ENCODE measurements at regions not wholly inside any gene's neighbourhood (a gene's known extent, or its start where the extent isn't known, plus 50 kb on each side); places are given as distances from the start of the nearest gene placed in this dataset.
"Not testable (repeated sequence)": the region's sequence is repeated elsewhere in the genome, so short reads cannot be mapped to it uniquely, and the experiment has no call there.

DNA sequence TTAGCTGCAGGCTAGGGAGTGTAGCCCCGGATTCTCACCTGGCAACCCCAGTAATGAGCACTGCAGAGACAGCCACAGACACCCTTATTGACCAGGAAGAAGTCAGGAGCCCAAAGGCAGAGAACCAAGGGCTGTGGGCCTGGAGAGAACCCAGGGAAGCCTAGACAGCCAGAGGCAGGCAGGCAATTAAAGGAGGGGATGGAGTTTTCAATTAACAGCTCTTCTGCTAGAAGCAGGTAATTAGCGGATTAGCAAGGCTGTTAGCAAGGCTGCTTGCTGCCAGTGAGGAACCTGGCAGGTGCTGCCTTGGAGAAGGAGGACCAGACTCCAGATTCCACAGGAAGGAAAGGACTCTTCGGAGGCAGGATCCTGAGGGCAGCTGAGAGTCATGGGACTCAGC lies 176.1 kb downstream of the TRIM43 start:
- intact Hi-C loops (cut with DNase I); H3K27ac ChIP-seq; H3K9me3 ChIP-seq; H3K4me1 ChIP-seq; H3K27me3 ChIP-seq; H3K4me3 ChIP-seq; H3K36me3 ChIP-seq; DNase-seq: not testable (repeated sequence)
- WGBS, 2 donors = 75% methylated on average over 1 of the region's 3 CpGs; no CpG with 5 or more reads in 1 of the 2 donors

DNA sequence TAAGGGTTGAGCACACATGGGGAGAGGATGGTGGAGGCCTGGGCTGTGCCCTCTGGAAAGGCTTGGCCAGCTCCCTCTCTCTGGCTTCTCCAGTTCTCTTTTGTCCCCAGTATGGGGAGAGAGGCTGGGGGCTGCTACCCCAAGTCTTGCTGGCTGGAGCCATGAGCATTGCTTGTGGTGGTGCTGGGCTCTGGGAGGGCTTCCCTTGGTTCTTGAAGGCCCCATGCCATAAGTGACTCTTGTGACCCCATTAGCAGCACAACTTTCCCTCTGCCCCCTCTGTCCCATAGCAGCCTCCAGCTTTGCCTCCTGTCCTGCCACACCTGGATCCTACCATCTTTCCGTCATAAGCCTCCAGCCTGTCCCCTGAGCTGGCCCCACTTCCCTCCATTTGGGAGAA lies 177.5 kb downstream of the TRIM43 start:
- DNase-seq; H3K27me3 ChIP-seq; H3K4me3 ChIP-seq; H3K27ac ChIP-seq; H3K4me1 ChIP-seq; intact Hi-C loops (cut with DNase I); H3K9me3 ChIP-seq; H3K36me3 ChIP-seq: not testable (repeated sequence)
- 100% methylated on average over 1 of the region's 1 CpG; no CpG with 5 or more reads in 1 of the 2 donors for WGBS, 2 donors

DNA sequence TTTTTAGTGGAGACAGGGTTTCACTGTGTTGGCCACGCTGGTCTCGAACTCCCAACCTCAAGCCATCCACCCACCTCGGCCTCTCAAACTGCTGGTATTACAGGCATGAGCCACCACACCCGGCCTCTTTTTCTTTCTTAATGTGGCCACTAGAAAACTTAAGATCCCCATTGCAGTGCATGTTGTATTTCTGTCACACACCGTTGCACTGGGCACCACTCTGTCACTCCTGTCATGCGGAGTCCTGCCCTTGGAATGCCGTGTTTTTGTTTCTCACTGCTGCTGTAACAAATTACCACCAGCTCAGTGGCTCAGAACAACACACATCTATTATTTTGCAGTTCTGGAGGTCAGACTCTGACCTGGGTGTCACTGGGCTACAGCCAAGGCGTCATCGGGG lies 178.9 kb downstream of the TRIM43 start:
- intact Hi-C loops (cut with DNase I); H3K27me3 ChIP-seq; H3K27ac ChIP-seq; H3K36me3 ChIP-seq; H3K4me1 ChIP-seq; H3K4me3 ChIP-seq; H3K9me3 ChIP-seq; DNase-seq: not testable (repeated sequence)
- WGBS, 2 donors = 69 to 75% methylated on average over 4 to 6 of the region's 9 CpGs

DNA sequence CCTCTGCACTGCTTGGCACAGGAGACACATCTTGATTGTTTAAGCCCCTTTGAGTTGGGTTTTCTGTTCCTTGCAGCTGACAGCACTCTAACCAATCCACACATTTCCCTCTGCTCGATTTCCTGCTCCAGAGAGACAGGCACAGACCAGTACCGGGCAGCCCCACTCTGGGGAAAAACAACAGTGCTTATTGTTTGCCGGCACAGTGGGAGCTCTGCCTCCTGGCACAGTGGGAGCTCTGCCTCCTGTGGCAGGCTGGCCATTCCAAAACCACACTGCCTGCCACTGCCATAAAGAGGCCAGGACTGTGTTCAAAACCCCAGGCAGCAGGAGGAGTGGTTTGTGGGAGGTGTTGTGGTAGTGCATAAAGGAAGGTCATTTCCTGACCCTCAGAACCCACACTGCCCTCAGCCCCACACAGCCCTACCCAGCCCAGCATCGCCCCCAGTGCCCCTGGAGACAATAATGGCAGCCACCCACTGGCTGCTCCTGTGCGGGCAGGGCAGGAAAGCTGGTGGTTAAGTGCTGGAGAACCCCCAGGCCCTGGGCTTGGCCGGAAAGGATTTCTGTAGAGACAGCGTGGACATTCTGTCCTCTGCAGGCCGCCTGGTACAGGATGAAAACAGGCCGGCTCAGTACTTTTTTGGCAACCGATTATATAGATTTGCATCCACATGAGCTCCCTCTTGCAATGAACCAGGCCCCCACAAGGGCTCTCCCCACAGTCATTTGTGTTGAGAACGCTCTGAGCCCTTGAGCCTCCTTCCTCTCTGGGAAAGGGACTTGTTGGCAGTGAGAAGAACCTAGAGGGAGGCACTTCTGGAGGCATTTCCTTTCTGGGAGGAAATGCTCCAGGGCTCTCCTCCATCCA lies 182.8 kb downstream of the TRIM43 start:
- DNase-seq; intact Hi-C loops (cut with DNase I); H3K36me3 ChIP-seq; H3K4me3 ChIP-seq; H3K27ac ChIP-seq; H3K4me1 ChIP-seq; H3K9me3 ChIP-seq; H3K27me3 ChIP-seq: not testable (repeated sequence)
- WGBS, 2 donors = no CpG with 5 or more reads among the region's 11 CpGs

DNA sequence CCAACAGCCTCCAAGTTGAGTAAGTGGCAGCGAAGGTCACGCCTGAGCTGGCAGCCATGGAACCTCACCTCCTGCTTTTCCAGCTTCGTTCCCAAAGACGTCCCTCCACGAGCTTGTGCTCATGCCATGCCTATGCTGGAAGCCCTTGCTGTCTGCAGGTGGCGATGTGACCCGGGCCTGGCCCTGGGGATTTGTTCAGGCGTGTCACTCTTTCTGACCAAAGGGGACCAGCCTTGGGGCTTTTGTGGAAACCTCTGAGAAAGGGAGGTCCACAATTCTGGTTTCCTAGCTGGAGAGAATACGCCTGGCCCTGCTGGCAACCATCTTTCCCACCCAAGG lies 183.4 kb downstream of the TRIM43 start:
- 50 to 53% methylated on average over 3 to 6 of the region's 9 CpGs for WGBS, 2 donors
- DNase-seq = not testable (repeated sequence)

More for the DNA sequence above, 183.4 kb downstream of the TRIM43 start:
- H3K9me3 ChIP-seq; H3K27ac ChIP-seq; H3K4me3 ChIP-seq; H3K36me3 ChIP-seq; H3K27me3 ChIP-seq; H3K4me1 ChIP-seq; intact Hi-C loops (cut with DNase I): not testable (repeated sequence)
